GM12864 (cell line): ENCODE measurements at regions not wholly inside any gene's neighbourhood (a gene's known extent, or its start where the extent isn't known, plus 50 kb on each side); places are given as distances from the start of the nearest gene placed in this dataset.

Experiments used
- DNase-seq: peaks from one replicate; pipeline ENCODE4 v3.0.0-alpha.2; 2011; ENCODE audit warnings: low read depth
- H3K4me3 ChIP-seq: 2 replicates; pipeline ENCODE4 v1.5.1; 2011; ENCODE audit warnings: mild to moderate bottlenecking, low read depth, low read length, control low read depth
- TF ChIP-seq, protein P1 (sequence below): IDR thresholded peaks from 2 replicates; pipeline ENCODE4 v1.5.1; 2011; ENCODE audit warnings: low read depth, mild to moderate bottlenecking, moderate library complexity, low read length, control low read depth, inconsistent platforms; ENCODE audit errors: missing control alignments

DNA sequence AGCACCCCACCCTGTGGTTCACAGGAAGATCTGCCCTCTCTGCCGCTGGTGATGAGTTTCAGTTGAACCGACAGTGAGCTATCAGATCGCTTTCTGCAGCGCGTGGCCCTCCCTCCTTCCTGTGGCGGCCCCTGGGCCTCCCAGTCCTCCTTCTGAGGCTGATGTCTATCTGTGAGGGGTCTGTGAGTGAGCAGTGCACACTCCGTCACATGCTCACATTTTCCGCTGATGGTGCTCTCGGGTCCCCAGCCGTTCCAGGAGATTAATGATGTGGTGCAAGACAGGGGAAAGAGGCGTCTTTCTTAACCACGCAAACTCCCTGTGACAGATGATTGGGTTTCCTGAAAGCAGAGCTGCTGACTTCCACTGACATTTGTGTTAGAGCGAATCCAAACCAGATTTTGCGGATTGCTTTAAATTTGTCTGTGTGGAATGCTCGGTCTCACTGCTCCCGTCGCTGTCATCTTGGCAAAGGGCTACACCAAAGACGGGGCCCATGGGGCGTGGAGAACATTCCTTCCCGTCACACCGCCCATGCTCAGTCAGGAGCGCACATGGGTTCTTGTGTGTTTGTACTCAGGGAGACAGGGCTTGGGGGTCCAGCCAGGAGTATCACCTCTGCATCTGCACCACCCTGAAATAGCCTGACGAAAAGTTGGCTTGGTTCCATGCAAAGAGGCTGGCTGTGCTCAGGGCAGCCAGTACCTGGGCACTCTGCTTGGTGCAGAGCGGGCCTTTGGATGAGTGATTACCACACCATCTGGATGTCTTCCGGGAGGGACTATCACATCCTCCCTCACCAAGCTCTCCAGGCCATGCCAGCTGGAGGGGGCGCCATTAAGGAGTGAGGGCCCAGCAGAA lies 154.7 kb upstream of the HS6ST1 start:
- no peak for DNase-seq
- H3K4me3 ChIP-seq: no peak overlapping the region
- TF ChIP-seq, protein P1, sequence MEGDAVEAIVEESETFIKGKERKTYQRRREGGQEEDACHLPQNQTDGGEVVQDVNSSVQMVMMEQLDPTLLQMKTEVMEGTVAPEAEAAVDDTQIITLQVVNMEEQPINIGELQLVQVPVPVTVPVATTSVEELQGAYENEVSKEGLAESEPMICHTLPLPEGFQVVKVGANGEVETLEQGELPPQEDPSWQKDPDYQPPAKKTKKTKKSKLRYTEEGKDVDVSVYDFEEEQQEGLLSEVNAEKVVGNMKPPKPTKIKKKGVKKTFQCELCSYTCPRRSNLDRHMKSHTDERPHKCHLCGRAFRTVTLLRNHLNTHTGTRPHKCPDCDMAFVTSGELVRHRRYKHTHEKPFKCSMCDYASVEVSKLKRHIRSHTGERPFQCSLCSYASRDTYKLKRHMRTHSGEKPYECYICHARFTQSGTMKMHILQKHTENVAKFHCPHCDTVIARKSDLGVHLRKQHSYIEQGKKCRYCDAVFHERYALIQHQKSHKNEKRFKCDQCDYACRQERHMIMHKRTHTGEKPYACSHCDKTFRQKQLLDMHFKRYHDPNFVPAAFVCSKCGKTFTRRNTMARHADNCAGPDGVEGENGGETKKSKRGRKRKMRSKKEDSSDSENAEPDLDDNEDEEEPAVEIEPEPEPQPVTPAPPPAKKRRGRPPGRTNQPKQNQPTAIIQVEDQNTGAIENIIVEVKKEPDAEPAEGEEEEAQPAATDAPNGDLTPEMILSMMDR: no peak

DNA sequence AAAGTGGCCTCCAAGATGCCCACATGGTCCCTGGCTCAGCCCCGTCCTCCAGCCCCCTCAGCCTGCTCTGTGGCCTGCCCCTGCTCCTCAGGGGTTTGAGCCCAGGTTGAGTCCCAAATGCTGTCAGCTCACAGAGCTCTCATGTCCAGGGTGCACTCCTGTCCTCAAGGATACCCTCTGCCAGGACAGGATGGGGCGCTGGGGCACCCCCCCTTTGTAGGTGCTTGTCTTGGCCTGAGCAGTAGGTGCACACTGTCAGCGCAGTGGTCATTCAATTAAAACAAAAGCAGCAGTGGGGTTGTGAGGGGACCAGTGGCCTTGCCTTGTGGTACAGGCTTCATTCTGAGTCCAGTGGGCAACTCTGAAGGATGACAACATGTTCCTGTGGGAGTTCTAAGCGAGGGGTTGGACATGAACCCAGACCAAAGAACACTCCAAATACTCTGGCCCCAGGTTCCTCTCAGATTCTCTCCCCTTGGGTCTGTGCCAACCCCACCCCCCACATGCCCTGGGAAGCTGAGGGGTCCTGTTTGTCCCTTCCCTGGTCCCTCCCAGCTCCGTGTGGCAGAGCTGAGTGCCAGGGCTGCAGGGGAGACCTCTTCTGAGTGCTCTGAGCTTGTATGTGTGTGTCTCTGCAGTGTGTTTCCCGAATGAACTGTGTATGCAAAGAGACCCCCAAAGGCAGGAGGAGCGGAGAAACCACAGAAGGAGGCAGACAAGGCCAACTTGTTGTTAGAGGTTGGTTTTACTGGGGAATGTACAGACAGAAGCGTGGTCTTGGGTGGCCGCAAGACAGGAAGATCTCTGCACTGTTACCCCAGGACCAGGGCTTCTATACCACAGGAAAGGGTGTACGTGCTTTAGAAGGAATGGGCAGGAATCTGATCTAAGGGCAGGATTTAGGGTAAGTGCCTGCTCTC lies 155.6 kb upstream of the HS6ST1 start:
- TF ChIP-seq, protein P1: no peak
- DNase-seq: no peak
- H3K4me3 ChIP-seq: no peak overlapping the region

DNA sequence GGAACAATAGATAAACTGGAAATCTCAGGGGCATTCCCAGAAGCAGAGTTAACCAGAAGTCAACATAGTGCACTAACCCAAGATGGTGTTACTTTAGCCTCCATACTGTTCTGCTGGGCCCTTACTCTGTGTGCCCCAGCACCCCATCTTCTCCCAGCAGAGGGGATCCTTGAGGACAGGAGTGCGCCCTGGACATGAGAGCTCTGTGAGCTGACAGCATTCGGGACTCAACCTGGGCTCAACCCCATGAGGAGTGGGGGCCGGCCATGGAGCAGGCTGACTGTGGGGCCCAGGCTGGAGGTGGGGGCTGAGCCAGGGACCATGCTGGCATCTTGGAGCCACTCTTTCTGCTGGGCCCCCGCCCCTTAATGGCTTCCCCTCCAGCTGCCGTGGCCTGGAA lies 156.3 kb upstream of the HS6ST1 start:
- no peak overlapping the region for H3K4me3 ChIP-seq
- no peak for DNase-seq
- TF ChIP-seq, protein P1: no peak

DNA sequence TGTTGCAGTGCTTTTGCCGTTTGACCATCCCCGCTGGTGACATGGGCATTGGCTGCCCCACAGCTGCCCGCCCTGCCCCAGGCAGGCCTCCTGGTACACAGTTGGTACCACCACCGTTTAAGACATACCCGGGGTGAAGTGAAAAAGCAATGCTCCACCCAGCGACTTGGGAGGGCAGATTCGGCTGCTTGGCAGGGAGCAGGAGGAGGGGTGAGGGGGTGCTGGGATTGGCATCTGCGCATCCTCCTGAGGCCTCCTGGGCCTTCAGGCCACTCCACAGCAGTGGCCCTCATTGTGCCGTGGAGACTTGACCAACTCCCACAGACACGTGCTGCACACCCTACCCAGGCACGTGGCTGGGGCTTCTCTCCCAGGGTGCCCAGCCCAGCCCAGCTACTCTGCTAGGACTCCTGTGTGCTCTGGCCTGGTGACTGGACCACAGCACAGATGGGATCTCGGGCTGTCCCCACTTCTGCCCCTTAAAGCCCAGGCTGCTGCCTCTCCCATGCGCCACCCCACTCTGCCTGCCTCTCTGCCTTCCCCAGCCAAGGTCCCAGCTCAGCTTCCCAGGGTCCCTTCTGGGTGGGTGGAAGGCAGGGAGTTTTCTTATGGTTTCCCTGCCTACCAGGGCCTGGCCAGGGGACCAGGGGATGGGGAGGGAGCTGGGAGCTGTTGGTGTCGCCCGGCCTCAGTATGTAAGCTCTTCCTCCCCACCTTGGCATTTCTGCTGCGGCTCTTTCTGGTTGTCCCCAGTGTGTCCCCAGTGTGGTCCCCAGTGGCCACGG lies 157.0 kb upstream of the HS6ST1 start:
- TF ChIP-seq, protein P1: no peak
- DNase-seq: no peak
- no peak overlapping the region for H3K4me3 ChIP-seq

DNA sequence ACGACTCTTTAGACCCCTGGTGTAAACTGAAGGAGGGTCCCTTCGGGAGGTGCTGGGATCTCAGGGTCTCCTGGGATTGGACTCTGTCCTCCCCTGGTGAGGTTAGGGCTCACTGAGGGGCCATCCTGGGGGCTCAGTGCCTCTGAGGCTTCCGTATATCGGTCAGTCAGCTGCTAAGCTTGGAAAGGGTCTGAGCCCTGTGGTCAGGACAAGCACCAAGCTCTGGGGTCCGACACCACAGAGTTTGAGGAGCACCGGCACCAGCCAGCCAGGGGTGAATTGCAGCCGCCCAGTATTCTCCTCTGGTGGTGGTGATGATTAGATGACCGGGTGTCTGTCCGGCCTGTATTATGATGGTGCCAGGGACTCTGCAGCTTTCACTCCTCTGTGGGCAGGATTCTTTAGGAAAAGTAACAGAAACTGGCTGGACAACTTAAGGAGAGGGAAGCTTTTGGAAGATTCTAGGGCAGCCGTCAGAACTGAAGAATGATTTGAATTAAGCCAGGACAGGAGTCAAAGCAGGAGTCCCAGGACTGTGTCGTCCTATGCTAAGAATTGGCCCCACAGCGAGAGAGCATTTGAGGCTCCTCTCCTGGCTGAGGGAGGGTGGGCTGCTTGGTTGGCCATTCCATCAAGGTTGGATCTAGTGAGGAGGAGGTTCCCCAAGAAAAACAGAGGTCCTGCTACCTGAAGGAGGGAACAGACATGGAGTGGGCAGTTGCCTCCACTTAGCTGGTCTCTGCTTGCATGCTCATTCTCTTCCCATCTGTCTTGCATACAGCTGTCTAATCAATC lies 158.6 kb upstream of the HS6ST1 start:
- no peak for DNase-seq
- TF ChIP-seq, protein P1: no peak
- H3K4me3 ChIP-seq: no peak overlapping the region

DNA sequence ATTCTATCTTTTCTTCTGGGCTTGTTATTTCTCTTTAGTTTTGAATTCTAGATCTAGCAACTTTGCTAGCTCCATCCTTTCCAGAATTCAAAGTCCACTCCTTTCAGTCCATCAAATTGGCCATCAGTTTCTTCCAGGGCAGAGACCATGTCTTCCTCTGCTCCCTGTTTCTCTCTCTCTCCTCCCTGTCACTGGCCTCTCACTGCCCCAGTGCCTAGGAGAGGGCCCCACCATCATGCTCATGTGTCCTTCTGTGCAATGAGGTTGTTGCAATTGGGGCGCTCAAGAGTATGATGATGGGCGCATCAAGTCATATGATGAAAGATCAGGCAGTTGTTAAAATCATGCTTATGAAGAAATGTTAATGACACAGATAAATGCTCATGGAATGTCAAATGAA lies 159.2 kb upstream of the HS6ST1 start:
- no peak for DNase-seq
- TF ChIP-seq, protein P1: no peak
- no peak overlapping the region for H3K4me3 ChIP-seq
